Uterus (tissue), 3 donors: ENCODE measurements at regions not wholly inside any gene's neighbourhood (a gene's known extent, or its start where the extent isn't known, plus 50 kb on each side); places are given as distances from the start of the nearest gene placed in this dataset.

Source experiments
- DNase-seq, 2 donors: peaks; one replicate each; pipeline ENCODE4 v3.0.0-alpha.2; 2019 to 2020
- H3K27ac ChIP-seq, 2 donors: fragments of 200-600 bp; sonication (generic); 1 replicate in 1 of 2; 2 replicates in 1 of 2; pipeline ENCODE4 v1.5.1; 2016 to 2018
- H3K27me3 ChIP-seq, 2 donors: fragments of 200-600 bp; sonication (generic); one replicate each; pipeline ENCODE4 v1.5.1; 2018 to 2019; ENCODE audit warnings: control low read depth in 1 of 2
- H3K36me3 ChIP-seq, 2 donors: fragments of 200-600 bp; sonication (generic); one replicate each; pipeline ENCODE4 v1.5.1; 2019; ENCODE audit warnings: control low read depth in 1 of 2
- H3K4me1 ChIP-seq, 2 donors: fragments of 200-600 bp; sonication (generic); one replicate each; pipeline ENCODE4 v1.5.1; 2018 to 2019; ENCODE audit warnings: control low read depth in 1 of 2
- H3K4me3 ChIP-seq, 2 donors: fragments of 200-600 bp; sonication (generic); 1 replicate in 1 of 2; 2 replicates in 1 of 2; pipeline ENCODE4 v1.5.1; 2018 to 2019; ENCODE audit warnings: mild to moderate bottlenecking in 1 of 2
- H3K9me3 ChIP-seq, 2 donors: fragments of 200-600 bp; sonication (generic); one replicate each; pipeline ENCODE4 v1.5.1; 2019; ENCODE audit warnings: control low read depth in 1 of 2
- POLR2A ChIP-seq, 2 donors: fragments of 450-650 bp; IDR thresholded peaks; one replicate each; pipeline ENCODE4 v1.6.1; 2016; ENCODE audit warnings: antibody characterized with exemption in 2 of 2, mild to moderate bottlenecking in 1 of 2, moderate library complexity in 1 of 2
- intact Hi-C: fragments of 100-400 bp; cut with DNase I; formaldehyde crosslinking; loops from one replicate; pipeline ENCODE4 v1.15.1; 2023; ENCODE audit warnings: low total_unique reads
- TF ChIP-seq, protein P1 (sequence below), 4 experiments: fragments of 200-600 bp in 2 of 4; fragments of 450-650 bp in 2 of 4; sonication (generic) in 2 of 4; IDR thresholded peaks; one replicate each; pipeline ENCODE4 v1.5.1; 2016 to 2019; ENCODE audit warnings: antibody characterized with exemption in 4 of 4, mild to moderate bottlenecking in 2 of 4, moderate library complexity in 1 of 4
- donor health status: DM: yes; HTN: yes; CAD: no.

DNA sequence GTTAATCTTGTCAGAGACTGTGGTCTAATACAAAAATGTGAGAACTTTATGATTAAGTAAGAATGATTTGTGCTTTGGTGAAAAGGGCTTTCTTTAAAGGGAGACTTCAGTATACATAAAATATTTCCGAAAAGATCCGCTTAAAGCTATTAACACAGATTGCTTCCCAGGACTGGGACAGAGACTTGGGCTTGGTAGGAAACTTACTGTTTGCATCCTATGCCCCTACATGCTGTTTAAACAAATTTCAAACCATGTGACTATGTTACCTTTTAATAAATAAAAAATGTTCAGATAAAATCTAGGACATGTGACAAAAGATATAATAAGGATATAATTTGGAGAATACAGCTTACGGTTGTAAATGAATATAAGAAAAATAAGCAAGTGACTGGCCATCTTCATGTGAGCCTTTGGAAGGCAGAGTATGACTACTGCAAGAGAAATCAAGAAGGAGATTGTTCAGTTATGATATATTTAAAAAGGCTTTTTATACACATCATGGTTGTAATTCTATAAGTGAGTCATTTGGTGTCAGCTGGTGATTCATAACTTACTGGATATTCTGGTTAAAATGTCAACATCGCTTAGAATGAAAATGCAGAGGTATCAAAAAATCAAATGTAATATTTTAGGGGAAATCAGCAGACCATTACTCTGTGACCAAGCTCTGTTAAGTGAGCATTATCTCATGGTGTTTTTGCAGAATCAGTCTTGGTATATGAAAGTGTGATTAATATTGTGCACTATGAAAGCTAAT lies 234.7 kb upstream of the E2F7 start:
- no peak overlapping the region for H3K27ac ChIP-seq
- no peak overlapping the region for H3K4me3 ChIP-seq
- TF ChIP-seq, protein P1, sequence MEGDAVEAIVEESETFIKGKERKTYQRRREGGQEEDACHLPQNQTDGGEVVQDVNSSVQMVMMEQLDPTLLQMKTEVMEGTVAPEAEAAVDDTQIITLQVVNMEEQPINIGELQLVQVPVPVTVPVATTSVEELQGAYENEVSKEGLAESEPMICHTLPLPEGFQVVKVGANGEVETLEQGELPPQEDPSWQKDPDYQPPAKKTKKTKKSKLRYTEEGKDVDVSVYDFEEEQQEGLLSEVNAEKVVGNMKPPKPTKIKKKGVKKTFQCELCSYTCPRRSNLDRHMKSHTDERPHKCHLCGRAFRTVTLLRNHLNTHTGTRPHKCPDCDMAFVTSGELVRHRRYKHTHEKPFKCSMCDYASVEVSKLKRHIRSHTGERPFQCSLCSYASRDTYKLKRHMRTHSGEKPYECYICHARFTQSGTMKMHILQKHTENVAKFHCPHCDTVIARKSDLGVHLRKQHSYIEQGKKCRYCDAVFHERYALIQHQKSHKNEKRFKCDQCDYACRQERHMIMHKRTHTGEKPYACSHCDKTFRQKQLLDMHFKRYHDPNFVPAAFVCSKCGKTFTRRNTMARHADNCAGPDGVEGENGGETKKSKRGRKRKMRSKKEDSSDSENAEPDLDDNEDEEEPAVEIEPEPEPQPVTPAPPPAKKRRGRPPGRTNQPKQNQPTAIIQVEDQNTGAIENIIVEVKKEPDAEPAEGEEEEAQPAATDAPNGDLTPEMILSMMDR (IDR thresholded peaks at IDR 0.05) = no peak
- no peak for TF ChIP-seq POLR2A (IDR thresholded peaks at IDR 0.05)
- intact Hi-C loops = no loop called here
- H3K36me3 ChIP-seq = no peaks in the 10 kb centered on the region
- no peaks in the 10 kb centered on the region for H3K4me1 ChIP-seq
- H3K27me3 ChIP-seq = no peaks in the 10 kb centered on the region
- no peaks in the 10 kb centered on the region for H3K9me3 ChIP-seq
- no peak for DNase-seq

DNA sequence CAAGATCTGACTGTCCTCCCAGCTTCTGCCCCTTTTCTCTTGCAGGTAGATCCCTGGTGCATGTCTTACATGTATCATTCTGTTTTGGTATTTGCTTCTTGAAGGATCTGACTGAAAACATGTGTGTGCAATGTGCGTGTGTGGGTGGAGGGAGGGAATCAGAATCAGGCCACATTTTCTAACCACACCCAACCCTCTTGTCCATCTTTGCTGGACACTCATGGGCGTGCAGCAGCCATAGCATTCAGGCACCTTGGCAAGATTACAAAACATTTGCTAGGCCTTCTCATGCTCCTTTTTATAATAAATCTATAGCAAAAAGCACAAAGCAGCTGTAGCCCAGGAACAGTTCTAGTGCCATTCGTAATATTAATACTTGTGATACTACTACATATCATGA lies 233.6 kb upstream of the E2F7 start:
- H3K27me3 ChIP-seq = no peaks in the 10 kb centered on the region
- no peaks in the 10 kb centered on the region for H3K4me1 ChIP-seq
- H3K4me3 ChIP-seq = no peak overlapping the region
- no peak overlapping the region for H3K27ac ChIP-seq
- no peaks in the 10 kb centered on the region for H3K9me3 ChIP-seq
- no peak for DNase-seq
- H3K36me3 ChIP-seq = no peaks in the 10 kb centered on the region
- intact Hi-C loops = no loop called here
- TF ChIP-seq, protein P1 (IDR thresholded peaks at IDR 0.05) = no peak
- no peak for TF ChIP-seq POLR2A (IDR thresholded peaks at IDR 0.05)

GRCh38 chr12:77294016-77294415 lies 228.6 kb upstream of the E2F7 start:
- intact Hi-C loops = no loop called here
- TF ChIP-seq, protein P1 (IDR thresholded peaks at IDR 0.05) = no peak
- no peak for TF ChIP-seq POLR2A (IDR thresholded peaks at IDR 0.05)
- H3K4me3 ChIP-seq = no peak overlapping the region
- no peaks in the 10 kb centered on the region for H3K4me1 ChIP-seq
- no peaks in the 10 kb centered on the region for H3K27me3 ChIP-seq
- no peak for DNase-seq
- no peak overlapping the region for H3K27ac ChIP-seq
- no peaks in the 10 kb centered on the region for H3K9me3 ChIP-seq
- H3K36me3 ChIP-seq = no peaks in the 10 kb centered on the region

- DNase-seq = no peak
- Histone ChIP-seq H3K4me1 (no peaks in the 10 kb centered on the region), H3K27me3 (no peaks in the 10 kb centered on the region), H3K27ac (no peak overlapping the region), H3K36me3 (no peaks in the 10 kb centered on the region), H3K4me3 (no peak overlapping the region), H3K9me3 (no peaks in the 10 kb centered on the region)
- no peak for TF ChIP-seq POLR2A (IDR thresholded peaks at IDR 0.05)
- TF ChIP-seq, protein P1 (IDR thresholded peaks at IDR 0.05) = no peak
- intact Hi-C loops = no loop called here
Observed at GRCh38 chr12:77274926-77275325, 209.6 kb upstream of the E2F7 start.

GRCh38 chr12:77273898-77274297 lies 208.5 kb upstream of the E2F7 start:
- Histone ChIP-seq H3K27me3 (no peaks in the 10 kb centered on the region), H3K4me1 (no peaks in the 10 kb centered on the region), H3K9me3 (no peaks in the 10 kb centered on the region), H3K4me3 (no peak overlapping the region), H3K27ac (no peak overlapping the region), H3K36me3 (no peaks in the 10 kb centered on the region)
- DNase-seq = no peak
- TF ChIP-seq POLR2A (IDR thresholded peaks at IDR 0.05) = no peak
- TF ChIP-seq, protein P1 (IDR thresholded peaks at IDR 0.05) = no peak
- intact Hi-C loops = no loop called here
